GM18499 (cell line): ENCODE measurements at regions not wholly inside any gene's neighbourhood (a gene's known extent, or its start where the extent isn't known, plus 50 kb on each side); places are given as distances from the start of the nearest gene placed in this dataset.

Source experiments
- ATAC-seq: cut with Tn5 transposase; IDR thresholded peaks from one replicate; pipeline ENCODE4 v1.9.1; 2021; ENCODE audit warnings: moderate number of reproducible peaks; ENCODE audit not compliant: insufficient read depth, unreplicated experiment

DNA sequence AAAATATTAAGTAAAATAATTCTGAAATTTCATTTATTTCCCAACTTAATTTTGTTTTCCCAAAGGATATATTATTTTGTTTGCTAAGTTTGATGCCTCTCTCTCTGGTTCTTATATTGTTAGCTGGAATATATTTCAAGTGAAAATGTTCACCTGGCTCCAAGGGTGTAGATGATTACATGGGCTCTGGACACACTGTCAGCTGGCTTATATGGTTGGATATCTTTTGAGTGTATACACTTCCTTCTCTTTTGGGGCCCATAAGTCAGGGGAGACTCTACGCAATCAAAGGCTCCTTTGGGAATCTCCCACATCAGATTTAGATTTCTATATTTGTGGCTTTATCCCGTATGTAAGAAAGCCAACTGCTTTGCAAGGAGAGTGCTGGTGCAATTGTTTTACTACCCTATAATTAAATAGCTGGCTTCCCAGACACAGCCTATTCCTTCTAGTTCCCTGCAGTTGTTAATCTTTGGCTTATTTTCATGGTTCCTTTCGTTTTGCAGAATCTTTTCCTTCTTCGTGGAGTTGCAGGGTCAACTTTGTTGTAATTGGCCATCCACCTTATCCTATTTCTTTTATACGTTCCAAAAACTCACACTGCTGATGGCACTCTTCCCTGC, 225.7 kb downstream of the DPH6 start:
- no peak for ATAC-seq

DNA sequence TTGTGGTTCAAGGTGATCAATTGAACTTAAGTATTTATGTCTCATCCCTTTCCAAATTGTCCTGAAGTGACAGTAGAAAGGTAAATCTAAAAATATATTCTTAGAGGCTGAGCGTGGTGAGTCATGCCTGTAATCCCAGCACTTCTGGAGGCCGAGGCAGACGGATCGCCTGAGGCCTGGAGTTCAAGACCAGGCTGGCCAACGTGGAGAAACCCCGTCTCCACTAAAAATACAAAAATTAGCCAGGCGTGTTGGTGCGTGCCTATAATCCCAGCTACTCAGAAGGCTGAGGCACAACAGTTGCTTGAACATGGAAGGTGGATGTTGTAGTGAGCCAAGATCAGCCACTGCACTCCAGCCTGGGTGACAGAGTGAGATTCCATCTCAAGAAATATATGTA, 226.6 kb downstream of the DPH6 start:
- no peak for ATAC-seq

DNA sequence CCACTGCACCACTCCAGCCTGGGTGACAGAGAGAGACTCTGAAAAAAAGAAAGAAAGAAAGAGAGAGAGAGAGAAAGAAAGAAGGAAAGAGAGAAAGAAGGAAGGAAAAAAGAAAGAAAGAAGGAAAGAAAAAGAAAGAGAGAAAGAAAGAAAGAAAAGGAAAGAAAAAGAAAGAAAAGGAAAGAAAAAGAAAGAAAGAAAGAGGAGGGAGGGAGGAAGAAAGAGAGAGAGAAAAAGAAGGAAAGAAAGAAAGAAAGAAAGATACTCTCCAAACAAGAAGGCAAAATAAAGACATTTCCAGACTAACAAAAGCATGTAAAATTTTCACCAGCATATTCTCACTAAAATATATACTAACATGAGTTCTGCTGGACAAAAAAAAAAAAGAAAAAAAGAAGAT, 228.7 kb downstream of the DPH6 start:
- no peak for ATAC-seq

DNA sequence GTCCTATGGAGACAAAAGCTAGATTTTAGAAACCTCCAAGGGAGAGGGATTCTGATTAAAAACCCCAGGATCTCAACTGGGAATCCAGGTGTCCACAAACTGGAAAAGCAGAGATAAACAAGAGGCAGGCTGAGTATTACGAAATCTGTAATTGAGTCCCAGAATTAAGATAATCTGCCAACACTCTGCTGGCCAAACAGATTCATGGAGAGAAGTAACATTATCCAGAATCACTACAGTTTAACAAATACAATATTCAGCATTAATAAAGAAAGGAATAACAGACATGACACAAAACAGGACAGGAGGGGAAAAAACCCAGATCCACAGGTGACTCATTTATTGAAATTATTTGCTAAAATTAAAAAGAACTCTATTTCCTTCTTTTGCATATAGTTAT, 227.2 kb upstream of the NANOGP8 start:
- no peak for ATAC-seq

DNA sequence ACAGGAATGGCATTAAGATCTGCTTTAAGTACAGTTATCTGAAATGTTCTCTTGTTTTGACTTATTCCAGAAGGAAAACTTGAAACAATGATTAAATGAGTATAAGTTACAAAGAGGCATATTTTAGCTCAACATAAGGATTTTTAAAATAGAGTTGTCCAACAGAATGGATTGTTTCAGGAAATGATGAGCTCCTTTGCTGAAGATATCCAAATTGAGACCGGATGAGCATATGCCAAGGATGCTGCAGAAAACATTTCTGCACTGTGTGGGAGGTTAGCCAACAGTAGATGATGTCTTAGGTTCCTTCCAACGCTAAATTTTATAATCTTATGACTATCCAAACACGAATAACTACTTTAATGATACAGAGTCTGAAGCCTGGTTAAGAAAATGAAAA, 226.5 kb upstream of the NANOGP8 start:
- ATAC-seq, result no peak

DNA sequence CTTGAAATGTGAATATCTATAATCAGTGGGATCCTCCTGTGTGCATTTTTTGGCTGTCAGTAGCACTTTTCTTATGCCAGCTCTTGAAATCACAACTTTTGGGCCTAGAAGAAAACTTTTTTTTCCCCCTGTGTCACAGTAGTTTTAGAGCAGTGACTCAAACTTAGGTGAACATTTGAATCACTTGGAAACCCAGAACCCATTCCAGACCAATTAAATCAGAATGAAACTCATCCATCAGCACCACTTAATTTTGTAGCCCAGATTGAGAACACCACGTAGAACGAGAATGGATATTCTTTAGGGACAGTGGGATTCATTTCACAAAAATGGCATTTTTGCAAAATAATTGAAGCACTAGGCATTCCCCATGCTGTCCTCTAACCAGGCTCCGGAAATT, 224.8 kb upstream of the NANOGP8 start:
- ATAC-seq, result no peak

DNA sequence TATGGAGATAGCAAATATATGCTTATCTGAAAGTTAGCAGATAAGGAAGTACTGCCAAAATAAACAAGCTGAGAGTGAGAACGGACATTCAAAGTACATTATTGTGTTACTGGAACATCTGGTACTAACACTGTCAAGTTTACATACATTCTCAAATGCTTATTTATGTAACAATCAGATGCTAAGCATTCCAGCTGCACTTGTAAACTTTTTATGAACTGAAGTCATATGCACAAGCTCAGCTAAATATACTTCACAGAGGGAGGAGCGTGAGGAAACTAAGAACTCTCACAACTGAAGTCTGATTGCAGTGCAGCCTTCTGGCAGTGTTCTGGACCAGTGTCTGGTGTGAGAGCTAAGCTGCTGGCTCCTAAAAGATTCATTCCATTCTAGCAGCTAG, 223.7 kb upstream of the NANOGP8 start:
- ATAC-seq, result no peak

DNA sequence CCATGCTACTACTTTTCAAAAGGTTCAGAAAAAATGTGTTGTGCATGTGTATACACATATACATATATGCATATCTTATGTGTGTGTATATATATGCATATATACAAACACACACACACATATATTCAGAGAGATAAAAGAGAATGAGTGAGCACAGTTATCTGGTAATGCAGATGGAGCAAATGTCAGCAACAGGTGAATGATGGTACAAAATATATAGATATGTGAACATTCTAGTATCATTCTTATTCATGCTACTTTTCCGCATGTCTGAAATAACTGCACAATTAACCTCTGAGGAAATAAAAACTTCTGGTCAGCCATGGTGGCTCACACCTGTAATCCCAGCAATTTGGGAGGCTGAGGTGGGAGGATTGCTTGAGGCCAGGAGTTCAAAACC, 222.6 kb upstream of the NANOGP8 start:
- no peak for ATAC-seq

DNA sequence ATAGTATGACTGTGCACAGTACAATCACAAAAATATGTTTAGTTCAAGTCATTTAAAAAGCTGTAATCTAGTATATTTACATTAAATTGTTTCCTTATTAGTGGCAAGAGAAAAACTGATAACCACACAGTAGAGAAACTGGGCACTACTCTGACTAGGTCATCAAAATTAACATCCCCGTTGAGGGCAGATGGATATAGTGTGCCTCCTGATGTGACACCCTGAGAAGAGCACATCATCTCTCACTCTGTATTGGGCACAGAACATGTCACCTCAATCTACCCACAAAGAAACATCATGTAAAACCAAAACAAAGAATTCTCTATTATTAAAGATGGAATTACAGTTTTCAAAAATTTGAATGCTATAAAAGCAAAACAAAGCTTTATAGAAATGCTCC, 221.9 kb upstream of the NANOGP8 start:
- no peak for ATAC-seq

DNA sequence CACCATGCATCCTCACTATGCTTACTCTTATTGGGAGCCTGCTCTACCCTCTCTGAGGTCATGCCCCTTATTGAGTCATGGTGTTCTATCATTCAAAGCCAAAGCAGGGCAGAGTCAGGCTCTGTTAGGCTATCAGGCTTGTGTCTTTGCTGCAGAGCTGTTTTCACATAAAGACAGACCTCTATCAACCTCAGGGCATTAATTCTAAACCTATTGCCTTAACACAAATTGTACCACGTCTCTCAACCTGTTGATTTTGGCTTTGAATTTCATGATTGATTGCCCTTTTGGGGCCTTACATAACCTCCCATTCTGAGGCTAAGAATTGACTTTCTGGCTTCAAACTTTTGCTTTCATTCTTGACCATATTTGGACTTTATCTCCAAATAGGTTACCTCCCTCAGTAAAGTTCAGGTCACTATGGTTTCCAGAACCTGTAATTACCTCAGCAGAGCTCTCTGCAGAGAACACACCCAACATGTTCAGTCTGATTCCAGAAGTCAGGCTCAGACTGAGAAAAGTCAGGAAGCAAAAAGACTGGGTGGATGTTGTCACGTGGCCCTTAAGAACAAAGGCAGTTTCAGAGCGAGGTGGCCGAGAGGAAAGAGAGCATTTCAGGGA, 221.4 kb upstream of the NANOGP8 start:
- ATAC-seq, result no peak

DNA sequence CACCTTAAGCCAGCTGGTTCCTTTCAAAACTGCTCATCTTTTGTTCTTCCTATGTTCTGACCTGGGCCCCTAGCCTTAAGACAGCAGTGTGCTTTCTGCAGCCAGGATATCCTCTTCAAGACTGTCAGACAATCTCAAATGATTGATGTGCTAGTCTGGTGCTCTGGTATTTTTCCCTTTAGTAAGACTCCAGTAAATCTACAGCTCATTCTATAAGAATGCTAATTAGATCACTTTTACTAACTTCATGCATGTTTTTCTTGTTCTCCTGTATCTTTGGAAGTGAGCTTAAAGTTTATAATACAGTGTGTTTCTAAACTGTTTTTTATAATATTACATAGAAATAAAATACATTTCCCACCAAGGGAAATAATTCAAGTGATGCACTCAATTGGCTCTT, 220.9 kb upstream of the NANOGP8 start:
- no peak for ATAC-seq

DNA sequence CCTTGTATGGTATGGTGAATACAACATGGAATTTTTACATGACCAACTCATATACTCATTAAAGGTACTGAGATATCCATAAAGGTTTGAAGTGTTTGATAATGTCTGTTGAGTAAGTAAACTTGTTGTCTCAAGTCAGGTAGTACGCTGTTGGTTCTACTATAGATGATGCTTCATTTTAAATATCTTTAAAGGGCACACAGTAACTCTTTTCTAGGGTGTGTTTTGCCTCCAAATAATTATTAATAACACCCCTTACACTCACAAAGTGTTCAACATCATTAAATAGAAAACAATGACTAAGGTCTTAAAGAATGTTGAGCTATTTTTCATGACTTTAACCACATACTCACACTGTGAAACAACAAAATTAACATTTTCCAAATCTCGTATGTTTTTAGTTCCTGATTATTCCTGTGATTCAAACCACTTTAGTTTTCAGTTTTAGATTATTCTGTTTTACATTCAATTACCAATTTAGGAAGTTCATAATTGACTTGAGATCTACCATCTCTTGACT, 220.0 kb upstream of the NANOGP8 start:
- ATAC-seq, result no peak

DNA sequence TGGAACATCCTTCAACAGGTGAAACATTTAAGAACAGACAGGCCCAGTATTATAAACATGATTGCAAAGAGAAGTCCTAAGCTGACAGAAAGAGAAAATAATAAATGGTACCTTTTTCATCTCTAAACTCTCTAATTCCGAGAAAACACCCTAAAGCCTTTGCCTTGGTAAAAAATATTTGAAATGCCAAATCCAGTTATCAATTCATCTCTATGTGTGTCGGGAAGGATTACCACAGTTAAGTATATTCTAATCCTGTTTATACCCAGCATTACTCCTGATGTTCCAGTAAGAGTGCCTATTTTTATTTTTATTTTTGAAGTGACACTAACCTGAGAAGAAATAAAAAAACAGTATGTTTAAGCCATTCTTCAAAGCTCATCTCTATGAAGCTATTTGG, 219.3 kb upstream of the NANOGP8 start:
- no peak for ATAC-seq

DNA sequence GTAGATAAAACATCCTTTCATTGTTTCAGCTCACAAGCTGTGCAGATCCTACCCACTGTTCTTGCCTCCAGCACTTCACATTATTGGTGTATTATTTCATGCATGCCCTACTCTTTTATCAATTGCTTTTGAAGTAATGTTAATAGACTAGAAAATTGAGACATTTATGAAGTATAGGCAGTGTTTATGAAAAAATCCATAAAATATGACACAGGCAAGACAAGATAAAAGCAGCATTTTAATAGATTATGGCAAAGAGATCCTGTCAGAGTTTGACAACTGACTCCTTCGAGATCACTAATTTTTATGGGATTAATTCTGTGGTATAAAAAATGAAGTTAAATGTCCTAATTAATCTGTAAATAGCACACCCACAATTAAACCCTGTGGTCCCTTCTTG, 217.2 kb upstream of the NANOGP8 start:
- ATAC-seq, result no peak

DNA sequence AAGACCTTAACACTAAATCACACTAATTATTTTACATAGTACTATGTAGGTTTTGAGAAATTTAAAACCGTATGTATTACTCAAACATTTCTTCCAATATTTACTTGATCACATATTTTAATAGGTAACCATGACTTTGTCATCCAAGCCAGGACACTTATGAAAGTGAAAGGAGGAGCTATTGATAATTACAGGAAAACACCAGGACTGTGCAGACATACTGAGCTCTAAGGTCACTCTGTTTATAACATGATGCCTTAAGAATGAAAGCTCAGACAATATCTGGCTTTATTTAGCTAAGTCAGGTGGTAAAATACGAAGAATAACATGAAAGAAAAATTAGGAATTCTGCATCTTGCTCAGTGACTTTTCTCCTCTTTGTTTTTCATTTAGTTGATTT, 216.0 kb upstream of the NANOGP8 start:
- no peak for ATAC-seq

DNA sequence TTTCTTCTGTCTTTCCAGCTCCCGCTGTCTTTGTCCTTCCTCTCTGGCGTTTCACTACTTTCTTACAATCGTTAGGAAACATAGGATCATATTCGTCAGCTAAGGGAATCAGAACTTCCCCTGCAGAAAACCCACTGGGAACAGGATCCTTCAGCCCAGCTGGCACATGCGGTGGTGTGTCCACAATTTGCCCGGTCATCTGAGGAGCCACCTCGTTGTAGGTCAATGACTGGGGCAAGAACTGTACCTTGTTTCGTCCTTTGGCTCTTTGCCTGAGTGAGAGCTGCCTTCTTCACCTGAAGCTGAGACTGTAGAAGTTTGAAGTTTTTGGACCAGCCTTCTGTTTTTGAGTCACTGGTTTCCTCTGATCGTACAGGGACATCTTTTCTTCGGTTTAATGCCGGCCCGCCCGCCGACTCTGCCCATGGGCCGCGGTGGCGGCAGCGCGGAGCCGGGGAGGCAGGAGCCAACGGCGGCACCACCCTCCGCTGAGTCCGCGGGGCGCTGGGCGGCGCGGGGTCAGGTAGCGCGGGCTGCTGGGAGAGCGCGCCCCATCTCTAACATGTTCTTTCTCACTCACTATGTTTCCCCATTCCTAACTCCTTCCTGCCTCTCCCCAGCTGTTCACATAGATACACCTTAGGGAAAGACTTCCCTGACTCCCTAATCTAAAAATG, 214.1 kb upstream of the NANOGP8 start:
- no peak for ATAC-seq

DNA sequence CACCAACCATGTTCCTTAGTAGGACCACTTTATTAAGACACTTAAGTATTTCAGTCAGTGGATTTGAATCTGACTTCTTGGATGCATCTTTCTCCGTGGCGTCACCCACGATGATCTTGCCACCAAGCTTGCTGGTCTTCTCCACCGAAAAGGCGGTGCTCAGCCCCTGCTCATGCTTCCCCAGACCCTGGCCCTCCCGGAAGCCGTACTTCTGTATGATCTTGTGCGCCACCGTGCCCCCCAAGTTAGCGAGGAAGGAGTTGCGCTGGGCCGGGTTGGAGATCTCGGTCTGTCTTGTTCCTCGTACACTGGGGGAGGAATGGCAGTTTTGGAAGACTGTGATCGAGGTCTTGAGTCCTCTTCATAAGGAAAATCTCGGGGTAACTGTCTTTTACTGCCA, 213.4 kb upstream of the NANOGP8 start:
- no peak for ATAC-seq

DNA sequence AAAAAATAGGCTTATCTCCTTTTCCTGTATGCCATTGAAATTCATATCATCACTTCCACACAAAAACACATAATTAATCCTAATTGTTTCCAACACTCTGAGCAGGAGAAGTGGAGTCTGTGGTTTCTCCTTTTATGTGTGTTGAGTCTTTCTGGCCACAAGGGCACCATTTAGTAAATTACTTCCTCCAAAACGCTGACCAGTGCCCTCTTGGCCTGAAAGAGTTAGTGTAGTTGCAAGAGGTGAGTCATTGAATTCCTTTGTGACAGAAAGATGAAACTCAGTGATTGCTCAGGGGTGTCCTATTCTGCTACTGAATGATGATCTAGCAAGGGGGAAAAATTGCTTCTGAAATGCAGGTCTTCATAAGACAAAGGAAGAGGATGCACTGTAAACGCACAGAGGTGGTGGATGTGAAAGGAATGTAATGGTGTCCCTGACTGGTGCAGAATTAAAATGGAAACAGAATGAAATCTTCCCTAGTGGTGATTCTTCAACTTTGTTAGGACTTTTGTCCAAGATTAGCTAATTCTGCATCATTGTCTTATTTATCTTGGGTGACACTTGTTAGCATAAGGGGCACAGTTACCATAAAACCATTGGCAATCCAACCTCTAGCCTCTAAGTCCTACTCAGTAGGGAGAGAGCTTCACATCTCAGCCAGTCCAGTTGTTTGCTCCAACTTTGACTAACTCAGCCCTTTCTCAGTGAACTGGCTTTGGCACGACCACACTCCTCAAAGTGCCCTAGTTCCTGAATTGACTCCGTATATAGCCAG, 208.4 kb upstream of the NANOGP8 start:
- ATAC-seq, result no peak

DNA sequence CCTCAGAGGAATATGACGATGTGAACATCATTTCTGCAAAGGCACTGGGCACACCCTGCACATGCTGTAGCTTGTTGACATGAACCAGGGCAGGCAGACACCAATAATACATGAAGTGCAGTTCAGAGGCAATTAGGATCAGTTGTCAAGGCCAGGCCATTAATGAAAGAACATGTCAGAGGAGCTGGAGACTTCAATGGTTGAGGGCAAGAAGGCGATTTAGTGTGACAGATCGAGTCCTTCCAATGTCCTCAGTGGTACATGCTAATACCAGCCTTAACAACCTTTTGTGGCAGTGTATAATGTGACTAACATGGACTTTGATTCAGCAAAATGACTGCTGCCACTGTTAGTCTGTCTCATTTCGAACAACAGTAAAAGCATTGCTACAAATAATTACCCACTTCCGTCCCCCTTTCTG, 205.2 kb upstream of the NANOGP8 start:
- no peak for ATAC-seq

DNA sequence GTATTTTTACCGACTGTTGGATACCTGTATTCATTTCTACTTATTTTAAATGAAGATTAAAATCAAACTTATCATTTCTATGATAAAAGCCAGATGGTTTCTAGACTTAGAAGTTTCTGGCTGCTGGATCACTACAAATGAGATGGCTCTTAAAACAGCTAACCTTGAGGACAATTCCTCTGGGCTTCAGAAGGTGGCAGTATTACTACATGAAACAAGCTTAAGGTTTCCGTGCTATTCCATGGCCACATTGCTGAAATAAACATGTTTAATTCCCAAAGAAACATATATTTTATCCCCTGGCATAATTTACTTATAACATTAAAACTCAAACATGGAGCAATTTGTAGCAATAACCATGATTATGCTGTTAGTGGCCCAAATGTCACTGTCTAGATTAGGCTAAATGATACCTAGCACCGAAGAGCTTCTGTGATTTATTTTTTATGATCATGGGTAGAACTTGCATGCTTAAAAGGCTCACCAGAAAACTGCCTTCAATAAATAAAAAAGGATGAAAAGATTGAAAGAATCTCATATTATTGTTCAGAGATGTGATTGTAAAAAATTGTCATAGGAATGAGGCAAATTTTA, 204.0 kb upstream of the NANOGP8 start:
- ATAC-seq, result no peak

DNA sequence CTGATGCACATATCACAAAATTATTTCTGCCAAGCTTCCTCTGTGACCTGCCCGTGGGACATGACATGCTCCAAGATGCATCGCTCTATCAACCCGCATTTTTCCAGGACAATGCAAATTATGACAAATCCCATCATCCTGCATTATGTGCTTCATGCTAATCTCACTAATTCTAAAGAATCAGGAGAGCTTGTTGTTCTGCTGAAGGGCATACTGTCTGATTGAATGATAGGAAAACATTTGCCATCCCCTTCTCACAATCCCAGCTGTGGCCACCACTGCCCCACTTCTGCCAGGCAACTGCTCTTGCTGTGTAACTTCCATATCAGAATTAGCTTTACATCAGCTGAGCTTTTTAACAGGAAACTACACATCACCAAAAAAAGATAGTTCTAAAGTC, 203.5 kb upstream of the NANOGP8 start:
- no peak for ATAC-seq
